ENCODE measurements at regions not wholly inside any gene's neighbourhood (a gene's known extent, or its start where the extent isn't known, plus 50 kb on each side); places are given as distances from the start of the nearest gene placed in this dataset.
"Not testable (repeated sequence)": the region's sequence is repeated elsewhere in the genome, so short reads cannot be mapped to it uniquely, and the experiment has no call there.

DNA sequence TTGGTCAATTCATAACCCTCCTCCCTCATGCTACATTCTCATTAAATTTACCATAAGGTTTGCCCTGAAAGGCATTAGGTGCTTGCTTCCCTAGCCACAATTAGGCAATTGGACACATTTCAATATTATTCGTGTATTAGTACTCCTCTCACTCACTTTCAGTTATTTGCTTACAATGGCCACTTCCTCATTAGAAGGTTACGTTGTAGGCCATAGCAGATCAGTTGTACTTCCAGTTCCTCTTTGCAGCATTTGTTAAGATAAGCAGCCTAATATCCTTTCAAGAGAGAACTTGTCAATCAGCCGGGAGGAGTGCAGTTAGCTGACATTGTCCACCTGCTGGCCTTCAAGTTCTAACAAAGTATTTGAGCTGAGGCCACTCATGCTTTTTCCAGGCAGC lies 1017.2 kb downstream of the PCDH7 start:
- TF ChIP-seq, protein P1, sequence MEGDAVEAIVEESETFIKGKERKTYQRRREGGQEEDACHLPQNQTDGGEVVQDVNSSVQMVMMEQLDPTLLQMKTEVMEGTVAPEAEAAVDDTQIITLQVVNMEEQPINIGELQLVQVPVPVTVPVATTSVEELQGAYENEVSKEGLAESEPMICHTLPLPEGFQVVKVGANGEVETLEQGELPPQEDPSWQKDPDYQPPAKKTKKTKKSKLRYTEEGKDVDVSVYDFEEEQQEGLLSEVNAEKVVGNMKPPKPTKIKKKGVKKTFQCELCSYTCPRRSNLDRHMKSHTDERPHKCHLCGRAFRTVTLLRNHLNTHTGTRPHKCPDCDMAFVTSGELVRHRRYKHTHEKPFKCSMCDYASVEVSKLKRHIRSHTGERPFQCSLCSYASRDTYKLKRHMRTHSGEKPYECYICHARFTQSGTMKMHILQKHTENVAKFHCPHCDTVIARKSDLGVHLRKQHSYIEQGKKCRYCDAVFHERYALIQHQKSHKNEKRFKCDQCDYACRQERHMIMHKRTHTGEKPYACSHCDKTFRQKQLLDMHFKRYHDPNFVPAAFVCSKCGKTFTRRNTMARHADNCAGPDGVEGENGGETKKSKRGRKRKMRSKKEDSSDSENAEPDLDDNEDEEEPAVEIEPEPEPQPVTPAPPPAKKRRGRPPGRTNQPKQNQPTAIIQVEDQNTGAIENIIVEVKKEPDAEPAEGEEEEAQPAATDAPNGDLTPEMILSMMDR (conservative IDR thresholded peaks at IDR 0.05; ENCODE audit: low read length) = no peak
- DNase-seq (ENCODE audit: low read depth) = no peak
- H3K4me3 ChIP-seq (ENCODE audit: low read length) = no peak overlapping the region

- no peak overlapping the region for H3K4me3 ChIP-seq (ENCODE audit: low read length)
- DNase-seq (ENCODE audit: low read depth) = no peak
- TF ChIP-seq, protein P1 (conservative IDR thresholded peaks at IDR 0.05; ENCODE audit: low read length) = no peak
Observed at GRCh38 chr4:31741326-31741725, 1021.2 kb downstream of the PCDH7 start.

DNA sequence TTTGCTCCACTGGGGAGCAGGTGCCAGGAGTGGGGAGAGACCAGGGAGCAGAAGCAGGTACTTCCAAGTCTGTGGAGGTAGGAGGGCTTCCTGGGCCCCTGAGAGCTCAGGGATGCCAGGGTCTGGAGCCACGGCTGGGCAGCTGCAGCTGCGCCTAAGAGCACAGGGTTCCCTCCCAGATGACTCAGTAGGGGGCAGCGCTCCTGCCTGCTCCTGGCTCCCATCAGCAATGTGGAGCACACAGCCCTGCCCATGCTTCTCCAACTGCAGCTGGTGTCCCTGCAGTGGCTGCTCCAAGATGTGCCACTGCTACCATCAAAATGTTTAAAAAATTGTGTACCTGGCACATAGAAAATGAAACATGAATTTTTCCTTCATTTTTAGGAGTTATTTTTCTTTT lies 1028.2 kb downstream of the PCDH7 start:
- TF ChIP-seq, protein P1 (conservative IDR thresholded peaks at IDR 0.05; ENCODE audit: low read length) = no peak
- DNase-seq (ENCODE audit: low read depth) = no peak
- H3K4me3 ChIP-seq (ENCODE audit: low read length) = no peak overlapping the region

- not testable (repeated sequence) for DNase-seq (ENCODE audit: low read depth)
Observed at GRCh38 chr4:31750581-31750980, 1030.4 kb downstream of the PCDH7 start.

DNA sequence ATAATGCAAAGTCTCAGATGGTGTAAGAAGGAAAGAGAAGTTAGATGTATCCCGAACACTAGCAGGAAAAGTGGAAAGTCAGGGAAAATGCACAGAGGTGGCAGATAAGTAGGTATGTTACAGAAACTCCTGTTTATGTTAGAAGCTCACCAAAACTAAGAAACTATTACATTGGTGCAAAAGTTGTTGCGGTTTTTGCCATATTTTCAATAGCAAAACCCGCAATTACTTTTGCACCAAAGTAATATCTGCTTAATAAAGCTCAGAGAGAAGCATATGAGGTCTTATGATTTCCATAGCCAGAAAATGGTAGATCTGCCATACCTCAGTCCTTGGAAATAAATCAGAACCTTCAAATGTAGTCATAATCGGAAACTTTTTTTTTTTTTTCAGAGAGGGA lies 1035.6 kb downstream of the PCDH7 start:
- DNase-seq (ENCODE audit: low read depth) = no peak
- no peak overlapping the region for H3K4me3 ChIP-seq (ENCODE audit: low read length)
- TF ChIP-seq, protein P1 (conservative IDR thresholded peaks at IDR 0.05; ENCODE audit: low read length) = no peak

More at GRCh38 chr4:31750581-31750980, 1030.4 kb downstream of the PCDH7 start:
- not testable (repeated sequence) for H3K4me3 ChIP-seq (ENCODE audit: low read length)

GRCh38 chr4:31768756-31769155 lies 1048.6 kb downstream of the PCDH7 start:
- TF ChIP-seq, protein P1 (conservative IDR thresholded peaks at IDR 0.05; ENCODE audit: low read length) = no peak
- DNase-seq (ENCODE audit: low read depth) = no peak
- H3K4me3 ChIP-seq (ENCODE audit: low read length) = no peak overlapping the region

DNA sequence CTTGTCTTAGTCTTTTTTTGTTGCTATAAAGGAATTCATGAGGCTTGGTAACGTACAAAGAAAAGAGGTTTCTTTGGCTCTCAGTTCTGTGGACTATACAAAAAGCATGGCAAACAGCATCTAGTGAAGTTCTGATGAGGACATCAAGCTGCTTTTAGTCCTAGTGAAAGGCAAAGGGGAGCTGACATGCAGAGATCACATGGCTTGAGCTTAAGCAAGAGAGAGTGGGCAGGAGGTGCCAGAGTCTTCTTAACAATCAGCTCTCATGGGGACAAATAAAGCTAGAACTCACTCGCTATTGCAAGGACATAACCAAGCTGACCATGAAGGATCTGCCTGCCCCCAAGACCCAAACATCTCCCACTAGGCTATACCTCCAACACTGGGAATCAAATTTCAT lies 1063.1 kb downstream of the PCDH7 start:
- TF ChIP-seq, protein P1 (conservative IDR thresholded peaks at IDR 0.05; ENCODE audit: low read length) = no peak
- H3K4me3 ChIP-seq (ENCODE audit: low read length) = no peak overlapping the region
- no peak for DNase-seq (ENCODE audit: low read depth)

- no peak overlapping the region for H3K4me3 ChIP-seq (ENCODE audit: low read length)
- DNase-seq (ENCODE audit: low read depth) = no peak
- TF ChIP-seq, protein P1 (conservative IDR thresholded peaks at IDR 0.05; ENCODE audit: low read length) = no peak
Observed at GRCh38 chr4:31784558-31784957, 1064.4 kb downstream of the PCDH7 start.
